ENCODE measurements at regions not wholly inside any gene's neighbourhood (a gene's known extent, or its start where the extent isn't known, plus 50 kb on each side); places are given as distances from the start of the nearest gene placed in this dataset.

GRCh38 chr18:79621501-79621900 lies 58.1 kb upstream of the CTDP1 start:
- Histone ChIP-seq H3K27ac (ENCODE audit: low read length) (no peak overlapping the region), H3K27me3 (ENCODE audit: control insufficient read depth in 1 of 2, insufficient read depth in 2 of 2, low read length in 2 of 2) (peaks cover 2 to 4% of the 10 kb centered on the region in 2 donors), H3K4me3 (ENCODE audit: low read length in 2 of 2) (no peak overlapping the region), H3K36me3 (ENCODE audit: control insufficient read depth in 2 of 2, insufficient read depth in 2 of 2, low read length in 2 of 2) (no peaks in the 10 kb centered on the region), H3K9me3 (ENCODE audit: control insufficient read depth in 2 of 2, low read length in 2 of 2) (no peaks in the 10 kb centered on the region), H3K4me1 (ENCODE audit: control insufficient read depth, insufficient read depth, low read length) (peaks cover 6% of the 10 kb centered on the region), H3K9ac (ENCODE audit: low read length in 2 of 2) (no peak overlapping the region)

DNA sequence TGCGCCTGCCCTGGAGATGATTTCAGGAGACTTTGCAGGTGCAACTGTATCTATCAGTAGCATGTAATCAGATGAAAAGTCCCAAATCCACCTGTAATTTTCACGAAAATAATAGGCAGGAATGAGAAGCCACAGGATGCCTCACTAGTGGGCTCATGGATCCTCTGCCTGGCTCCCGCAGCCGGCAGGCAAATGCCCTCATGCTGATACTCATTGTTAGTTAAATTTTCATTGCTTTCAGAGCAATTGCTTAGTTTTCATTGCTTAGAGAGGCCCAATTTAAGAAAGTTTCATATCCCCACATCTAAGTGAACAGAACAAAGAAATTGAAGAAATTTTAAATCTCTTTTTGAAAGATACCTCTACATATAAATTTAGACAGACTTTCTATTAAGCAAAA lies 57.6 kb upstream of the CTDP1 start:
- H3K4me3 ChIP-seq (ENCODE audit: low read length in 2 of 2), result no peak overlapping the region
- H3K9ac ChIP-seq (ENCODE audit: low read length in 2 of 2), result no peak overlapping the region
- peaks cover 3% of the 10 kb centered on the region for H3K4me1 ChIP-seq (ENCODE audit: control insufficient read depth, insufficient read depth, low read length)
- no peak overlapping the region for H3K27ac ChIP-seq (ENCODE audit: low read length)
- no peaks in the 10 kb centered on the region for H3K36me3 ChIP-seq (ENCODE audit: control insufficient read depth in 2 of 2, insufficient read depth in 2 of 2, low read length in 2 of 2)
- no peaks in the 10 kb centered on the region for H3K9me3 ChIP-seq (ENCODE audit: control insufficient read depth in 2 of 2, low read length in 2 of 2)
- peaks cover 2 to 4% of the 10 kb centered on the region in 2 donors for H3K27me3 ChIP-seq (ENCODE audit: control insufficient read depth in 1 of 2, insufficient read depth in 2 of 2, low read length in 2 of 2)

DNA sequence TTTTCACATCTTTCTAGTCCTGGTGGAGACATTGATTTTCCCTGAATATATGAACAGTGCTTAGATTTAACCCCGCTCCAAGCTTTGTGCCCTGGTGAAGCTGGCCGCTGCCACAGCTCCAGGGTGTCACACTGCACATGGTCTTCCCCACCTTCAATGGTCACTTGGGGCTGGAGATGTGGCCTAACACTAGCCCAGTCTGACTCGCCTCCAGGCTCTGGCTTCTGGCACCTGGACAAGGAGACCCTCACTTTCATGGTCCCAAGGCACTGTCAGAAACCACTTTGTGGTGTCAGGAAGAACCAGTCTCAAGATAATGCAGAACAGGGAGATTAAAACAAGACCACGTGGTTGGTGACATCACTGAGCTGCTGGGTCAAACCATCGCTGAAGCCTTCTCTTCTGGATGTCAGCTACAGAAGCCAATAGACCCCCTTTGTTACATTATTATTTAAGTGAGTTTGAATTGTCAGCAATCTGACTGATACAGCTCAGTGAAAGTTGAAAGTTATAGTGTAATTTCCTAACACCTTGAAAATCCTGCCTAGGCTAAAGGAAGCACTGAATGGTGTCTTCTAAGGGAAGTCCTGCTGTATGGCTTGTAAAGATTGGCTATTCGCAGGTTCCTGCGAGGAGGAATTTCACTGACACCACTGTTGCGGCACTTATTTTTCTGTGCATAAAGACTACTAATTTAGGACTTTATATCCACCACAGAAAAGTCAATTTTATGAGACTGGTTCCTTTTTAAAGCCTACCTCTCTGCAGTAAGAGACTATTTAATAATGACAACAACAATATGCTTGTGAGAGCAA lies 55.0 kb upstream of the CTDP1 start:
- Histone ChIP-seq H3K27ac (ENCODE audit: low read length) (no peak overlapping the region), H3K9me3 (ENCODE audit: control insufficient read depth in 2 of 2, low read length in 2 of 2) (no peaks in the 10 kb centered on the region), H3K4me1 (ENCODE audit: control insufficient read depth, insufficient read depth, low read length) (peaks cover 3% of the 10 kb centered on the region), H3K4me3 (ENCODE audit: low read length in 2 of 2) (no peak overlapping the region), H3K36me3 (ENCODE audit: control insufficient read depth in 2 of 2, insufficient read depth in 2 of 2, low read length in 2 of 2) (no peaks in the 10 kb centered on the region), H3K27me3 (ENCODE audit: control insufficient read depth in 1 of 2, insufficient read depth in 2 of 2, low read length in 2 of 2) (peaks cover 4 to 5% of the 10 kb centered on the region in 2 donors), H3K9ac (ENCODE audit: low read length in 2 of 2) (no peak overlapping the region)

DNA sequence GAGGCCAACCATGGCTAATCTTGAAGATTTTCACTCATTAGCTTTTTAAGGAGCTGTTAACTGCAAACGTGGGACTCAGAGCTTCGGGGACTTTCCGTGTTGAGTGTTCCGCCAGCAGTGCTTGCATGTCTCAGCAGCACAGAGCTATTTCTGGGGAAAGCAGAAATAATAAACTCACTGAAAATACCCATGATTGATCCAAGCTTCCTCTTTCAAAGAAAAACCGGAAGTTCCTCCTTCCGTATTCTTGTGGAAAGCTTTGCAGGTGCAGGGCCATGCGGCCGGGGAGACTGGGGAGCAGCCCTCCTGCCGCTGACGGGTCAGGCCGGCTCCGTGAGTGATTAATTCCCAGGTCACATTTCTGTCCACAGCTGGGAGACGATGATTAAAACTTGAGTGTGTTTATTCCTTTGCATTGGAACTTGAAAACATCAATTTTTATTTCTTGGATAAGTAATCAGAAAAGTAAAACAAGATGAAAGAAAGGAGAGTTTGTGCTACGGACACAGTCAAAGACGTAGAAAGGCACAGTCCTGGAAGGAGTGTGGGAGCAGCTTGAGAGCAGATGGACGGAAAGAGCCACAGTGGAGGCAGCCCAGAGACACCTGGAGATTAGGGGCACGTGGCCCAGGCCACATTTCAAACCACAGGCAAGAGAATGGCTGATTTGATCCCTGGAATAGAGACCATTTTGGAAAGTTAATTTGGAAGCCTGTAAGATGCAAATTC lies 54.2 kb upstream of the CTDP1 start:
- no peaks in the 10 kb centered on the region for H3K9me3 ChIP-seq (ENCODE audit: control insufficient read depth in 2 of 2, low read length in 2 of 2)

GRCh38 chr18:79625924-79626561 lies 53.6 kb upstream of the CTDP1 start:
- Histone ChIP-seq H3K4me3 (ENCODE audit: low read length in 2 of 2) (no peak overlapping the region), H3K27me3 (ENCODE audit: control insufficient read depth in 1 of 2, insufficient read depth in 2 of 2, low read length in 2 of 2) (peaks cover 4 to 5% of the 10 kb centered on the region in 2 donors), H3K4me1 (ENCODE audit: control insufficient read depth, insufficient read depth, low read length) (peaks cover 5% of the 10 kb centered on the region), H3K9me3 (ENCODE audit: control insufficient read depth in 2 of 2, low read length in 2 of 2) (no peaks in the 10 kb centered on the region), H3K27ac (ENCODE audit: low read length) (no peak overlapping the region), H3K9ac (ENCODE audit: low read length in 2 of 2) (no peak overlapping the region), H3K36me3 (ENCODE audit: control insufficient read depth in 2 of 2, insufficient read depth in 2 of 2, low read length in 2 of 2) (no peaks in the 10 kb centered on the region)

More for the DNA sequence above, 54.2 kb upstream of the CTDP1 start:
- Histone ChIP-seq H3K27me3 (ENCODE audit: control insufficient read depth in 1 of 2, insufficient read depth in 2 of 2, low read length in 2 of 2) (peaks cover 4 to 5% of the 10 kb centered on the region in 2 donors), H3K4me1 (ENCODE audit: control insufficient read depth, insufficient read depth, low read length) (peaks cover 3% of the 10 kb centered on the region), H3K36me3 (ENCODE audit: control insufficient read depth in 2 of 2, insufficient read depth in 2 of 2, low read length in 2 of 2) (no peaks in the 10 kb centered on the region), H3K4me3 (ENCODE audit: low read length in 2 of 2) (peak overlapping the region in 1 of 2 donors; percentile 22), H3K9ac (ENCODE audit: low read length in 2 of 2) (no peak overlapping the region), H3K27ac (ENCODE audit: low read length) (no peak overlapping the region)

DNA sequence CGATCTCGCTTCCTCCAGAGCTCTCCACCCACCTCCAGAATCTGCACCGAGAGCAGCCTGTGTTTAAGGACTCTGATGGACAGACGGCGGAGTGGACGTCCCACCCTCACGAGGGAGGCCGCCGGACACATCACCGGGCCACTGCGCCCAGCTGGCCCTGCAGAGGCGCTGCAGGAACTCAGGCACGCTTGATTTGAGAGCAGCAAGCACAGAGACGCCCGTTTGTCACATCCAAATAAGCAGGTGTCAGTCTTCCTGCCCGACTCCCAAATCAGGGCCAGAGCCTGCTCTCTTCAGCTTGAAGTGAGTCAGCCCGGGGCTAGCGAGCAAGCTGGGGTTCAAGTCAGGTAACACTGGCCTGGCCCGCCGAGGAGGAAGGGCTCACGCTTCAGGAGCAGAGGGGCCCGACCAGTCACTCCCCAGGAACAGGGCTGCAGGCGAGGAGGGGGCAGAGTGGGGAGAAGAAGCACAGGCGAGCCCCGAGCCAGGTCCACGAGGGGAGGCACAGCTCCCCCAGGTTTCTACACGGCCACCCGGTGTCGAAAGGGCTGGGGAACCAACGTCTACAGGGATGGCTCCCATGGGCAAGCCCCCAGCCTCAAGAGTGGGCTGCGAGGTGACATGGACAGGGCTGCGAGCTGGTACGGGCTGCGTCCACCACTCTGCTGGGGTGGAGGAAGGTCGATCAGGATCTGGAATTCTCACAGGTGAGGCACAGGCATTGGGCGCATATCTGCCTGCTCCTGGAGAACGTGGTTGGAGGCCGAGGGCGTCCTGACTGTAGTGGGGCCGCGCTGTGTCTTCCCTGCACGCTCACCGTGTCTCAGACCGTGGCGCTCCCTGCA lies 52.5 kb upstream of the CTDP1 start:
- peaks cover 5% of the 10 kb centered on the region for H3K4me1 ChIP-seq (ENCODE audit: control insufficient read depth, insufficient read depth, low read length)
- no peak overlapping the region for H3K4me3 ChIP-seq (ENCODE audit: low read length in 2 of 2)
- no peak overlapping the region for H3K9ac ChIP-seq (ENCODE audit: low read length in 2 of 2)
- H3K27ac ChIP-seq (ENCODE audit: low read length), result no peak overlapping the region
- peaks cover 4 to 5% of the 10 kb centered on the region in 2 donors for H3K27me3 ChIP-seq (ENCODE audit: control insufficient read depth in 1 of 2, insufficient read depth in 2 of 2, low read length in 2 of 2)
- H3K36me3 ChIP-seq (ENCODE audit: control insufficient read depth in 2 of 2, insufficient read depth in 2 of 2, low read length in 2 of 2), result no peaks in the 10 kb centered on the region
- no peaks in the 10 kb centered on the region for H3K9me3 ChIP-seq (ENCODE audit: control insufficient read depth in 2 of 2, low read length in 2 of 2)

DNA sequence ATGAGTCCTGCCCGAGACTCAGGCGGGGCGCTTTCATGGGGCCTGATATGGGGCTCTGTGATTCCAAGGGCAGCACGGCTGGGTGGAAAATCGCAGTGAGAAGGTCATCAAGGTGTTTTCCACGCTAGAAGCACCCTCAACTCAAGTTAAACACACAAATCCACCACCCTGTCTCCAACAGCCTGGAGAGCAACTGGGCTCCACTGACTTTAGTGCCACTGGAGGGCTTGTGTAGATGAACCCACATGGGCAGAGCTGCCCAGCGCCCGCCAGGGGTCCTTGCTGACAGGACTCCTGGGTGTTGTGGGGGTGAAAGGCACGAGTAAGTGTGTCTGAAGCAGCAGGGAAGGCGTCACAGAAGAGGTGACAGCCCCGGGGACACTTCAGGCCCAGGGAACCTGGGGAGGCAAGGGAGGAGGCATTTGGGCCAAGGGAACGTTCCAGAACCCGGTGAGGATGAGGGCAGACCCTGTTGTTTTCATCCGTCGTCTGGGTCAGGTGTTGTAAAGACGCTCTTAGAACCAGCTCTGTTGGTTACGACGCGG lies 51.8 kb upstream of the CTDP1 start:
- Histone ChIP-seq H3K4me1 (ENCODE audit: control insufficient read depth, insufficient read depth, low read length) (peaks cover 5% of the 10 kb centered on the region), H3K4me3 (ENCODE audit: low read length in 2 of 2) (no peak overlapping the region), H3K27me3 (ENCODE audit: control insufficient read depth in 1 of 2, insufficient read depth in 2 of 2, low read length in 2 of 2) (peaks cover 4 to 5% of the 10 kb centered on the region in 2 donors), H3K36me3 (ENCODE audit: control insufficient read depth in 2 of 2, insufficient read depth in 2 of 2, low read length in 2 of 2) (no peaks in the 10 kb centered on the region), H3K9ac (ENCODE audit: low read length in 2 of 2) (no peak overlapping the region), H3K27ac (ENCODE audit: low read length) (no peak overlapping the region), H3K9me3 (ENCODE audit: control insufficient read depth in 2 of 2, low read length in 2 of 2) (no peaks in the 10 kb centered on the region)

GRCh38 chr18:79628416-79629248 lies 51.0 kb upstream of the CTDP1 start:
- no peaks in the 10 kb centered on the region for H3K36me3 ChIP-seq (ENCODE audit: control insufficient read depth in 2 of 2, insufficient read depth in 2 of 2, low read length in 2 of 2)
- peaks cover 4 to 5% of the 10 kb centered on the region in 2 donors for H3K27me3 ChIP-seq (ENCODE audit: control insufficient read depth in 1 of 2, insufficient read depth in 2 of 2, low read length in 2 of 2)
- no peaks in the 10 kb centered on the region for H3K9me3 ChIP-seq (ENCODE audit: control insufficient read depth in 2 of 2, low read length in 2 of 2)
- H3K9ac ChIP-seq (ENCODE audit: low read length in 2 of 2), result no peak overlapping the region
- peaks cover 5% of the 10 kb centered on the region for H3K4me1 ChIP-seq (ENCODE audit: control insufficient read depth, insufficient read depth, low read length)
- H3K4me3 ChIP-seq (ENCODE audit: low read length in 2 of 2), result no peak overlapping the region
- no peak overlapping the region for H3K27ac ChIP-seq (ENCODE audit: low read length)

DNA sequence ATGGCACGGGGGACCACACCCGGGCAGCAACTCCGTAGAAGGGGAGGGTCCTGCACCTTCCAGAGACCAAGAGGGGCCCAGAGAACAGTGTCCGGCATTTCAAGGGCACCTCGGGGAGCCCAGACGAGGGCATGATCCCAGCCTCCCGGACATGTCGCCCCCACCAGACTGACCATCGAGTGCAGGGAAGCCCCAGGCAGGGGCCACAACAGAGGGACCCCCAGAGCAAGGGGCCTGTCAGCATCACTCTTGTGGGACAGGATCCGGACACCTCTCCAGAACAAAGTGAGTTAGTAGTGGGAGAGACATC lies 50.4 kb upstream of the CTDP1 start:
- Histone ChIP-seq H3K4me3 (ENCODE audit: low read length in 2 of 2) (no peak overlapping the region), H3K36me3 (ENCODE audit: control insufficient read depth in 2 of 2, insufficient read depth in 2 of 2, low read length in 2 of 2) (no peaks in the 10 kb centered on the region), H3K4me1 (ENCODE audit: control insufficient read depth, insufficient read depth, low read length) (peaks cover 5% of the 10 kb centered on the region), H3K27ac (ENCODE audit: low read length) (no peak overlapping the region), H3K27me3 (ENCODE audit: control insufficient read depth in 1 of 2, insufficient read depth in 2 of 2, low read length in 2 of 2) (peaks cover 4 to 5% of the 10 kb centered on the region in 2 donors), H3K9ac (ENCODE audit: low read length in 2 of 2) (no peak overlapping the region), H3K9me3 (ENCODE audit: control insufficient read depth in 2 of 2, low read length in 2 of 2) (no peaks in the 10 kb centered on the region)

All from stomach smooth muscle (tissue), 2 donors.